ENCODE measurements at regions not wholly inside any gene's neighbourhood (a gene's known extent, or its start where the extent isn't known, plus 50 kb on each side); places are given as distances from the start of the nearest gene placed in this dataset.

GRCh38 chr1:189409774-189410173 is 1067.9 kb downstream of the BRINP3 start:
- no peak for DNase-seq (ENCODE audit: low spot score)

DNA sequence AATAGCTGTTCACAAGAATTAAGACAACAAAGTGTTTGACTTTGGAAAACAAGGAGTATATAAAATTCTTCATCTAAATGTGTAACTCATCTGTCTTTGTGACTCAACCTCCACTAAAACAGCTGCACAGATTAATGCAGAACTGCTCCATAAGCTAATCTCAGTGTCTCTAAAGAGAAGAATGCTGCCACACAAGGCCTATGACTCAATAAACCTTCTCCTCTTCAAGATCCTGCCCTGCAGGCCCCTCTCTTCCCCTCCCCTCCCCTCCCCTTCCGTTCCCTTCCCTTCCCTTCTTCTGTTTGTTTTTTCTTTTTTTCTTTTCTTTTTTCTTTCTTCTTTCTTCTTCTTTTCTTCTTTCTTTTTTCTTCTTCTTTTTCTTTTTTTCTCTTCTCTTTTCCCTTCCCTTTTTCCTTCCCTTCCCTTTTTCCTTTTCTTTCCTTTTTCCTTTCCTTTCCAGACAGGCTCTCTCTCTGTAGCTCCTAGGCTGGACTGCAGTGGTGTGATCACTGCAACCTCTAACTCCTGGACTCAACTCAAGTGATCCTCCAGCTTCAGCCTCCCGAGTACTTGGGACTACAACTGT is 1052.8 kb downstream of the BRINP3 start:
- no peak for DNase-seq (ENCODE audit: low spot score)

DNA sequence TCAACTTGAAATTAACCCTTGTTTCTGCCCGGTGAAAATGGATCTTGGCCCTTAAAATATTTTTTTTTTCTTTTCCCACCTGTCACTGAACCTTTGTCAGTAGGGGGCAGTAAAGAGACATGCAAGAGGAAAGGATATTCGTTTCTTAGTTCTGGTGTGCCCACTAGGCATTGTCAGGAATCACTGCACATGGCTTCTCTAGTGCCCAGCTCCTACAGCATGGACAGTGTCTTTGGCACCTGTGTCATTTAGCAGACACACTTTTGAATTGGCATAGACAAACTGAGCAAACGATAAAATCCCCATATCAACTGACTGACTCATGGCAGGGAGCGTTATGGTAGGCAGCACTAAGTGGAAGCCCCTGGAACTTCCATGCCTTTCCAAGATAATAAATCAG is 1048.1 kb downstream of the BRINP3 start:
- DNase-seq (ENCODE audit: low spot score): no peak

GRCh38 chr1:189431447-189431846 is 1046.2 kb downstream of the BRINP3 start:
- DNase-seq (ENCODE audit: low spot score): no peak

GRCh38 chr1:189432753-189433152 is 1044.9 kb downstream of the BRINP3 start:
- no peak for DNase-seq (ENCODE audit: low spot score)

DNA sequence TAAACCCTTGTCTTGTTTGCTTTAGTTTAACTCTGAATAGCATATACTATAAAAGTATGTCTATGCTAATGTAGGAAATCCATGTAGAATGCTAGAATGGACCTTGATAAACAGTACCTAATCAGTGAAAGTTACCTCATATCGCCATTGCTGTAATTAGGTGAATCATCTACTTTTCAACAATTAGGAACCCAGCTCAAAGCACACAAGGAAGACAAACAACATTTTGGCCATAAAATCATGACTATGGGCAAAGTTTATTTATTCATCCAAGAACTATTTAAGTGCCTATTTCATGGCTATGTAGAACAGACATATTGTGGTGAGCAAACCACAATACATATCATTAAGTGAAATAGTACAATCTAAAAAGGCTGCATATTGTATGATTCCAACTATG is 1043.2 kb downstream of the BRINP3 start:
- no peak for DNase-seq (ENCODE audit: low spot score)

- DNase-seq (ENCODE audit: low spot score): no peak
Observed at GRCh38 chr1:189435398-189435797, 1042.3 kb downstream of the BRINP3 start.

DNA sequence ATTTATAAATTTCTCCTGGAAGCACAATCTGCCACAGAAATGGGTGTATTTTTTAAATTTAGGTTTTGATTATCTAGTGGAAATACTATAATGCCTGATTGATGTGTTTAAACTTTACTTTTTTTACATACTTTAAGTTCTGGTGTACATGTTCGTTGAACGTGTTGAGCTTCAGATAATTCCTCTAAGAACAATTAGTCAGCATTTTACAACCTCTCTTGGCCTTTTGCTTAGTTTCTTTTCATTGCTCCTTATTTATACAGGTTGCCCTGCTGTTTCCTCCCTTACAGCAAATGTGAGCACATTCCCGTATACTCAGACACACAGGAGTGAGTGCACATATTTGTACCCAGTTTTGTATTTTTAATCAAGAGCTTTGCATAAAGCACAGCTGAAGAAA is 1038.9 kb downstream of the BRINP3 start:
- DNase-seq (ENCODE audit: low spot score): no peak

DNA sequence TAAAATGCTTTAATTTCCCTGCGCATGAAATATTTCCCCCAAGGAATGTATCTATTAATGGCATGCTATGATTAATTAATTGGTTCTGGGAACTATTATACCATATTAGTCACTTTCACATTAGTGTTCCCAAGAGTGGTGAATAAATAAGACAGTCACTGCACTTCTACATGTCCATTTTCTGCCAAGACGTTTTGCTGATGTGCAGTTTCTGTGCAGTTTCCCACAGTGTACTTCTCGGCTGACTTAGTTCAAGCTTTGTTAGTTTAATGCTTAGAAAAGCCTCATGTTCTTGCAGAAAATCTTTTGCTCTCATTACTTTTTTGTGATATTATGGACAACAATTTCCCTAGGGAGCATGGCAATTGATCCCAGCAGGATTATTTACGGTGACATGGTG is 1014.5 kb downstream of the BRINP3 start:
- no peak for DNase-seq (ENCODE audit: low spot score)

- DNase-seq (ENCODE audit: low spot score): no peak
Observed at GRCh38 chr1:189496768-189497167, 980.9 kb downstream of the BRINP3 start.

DNA sequence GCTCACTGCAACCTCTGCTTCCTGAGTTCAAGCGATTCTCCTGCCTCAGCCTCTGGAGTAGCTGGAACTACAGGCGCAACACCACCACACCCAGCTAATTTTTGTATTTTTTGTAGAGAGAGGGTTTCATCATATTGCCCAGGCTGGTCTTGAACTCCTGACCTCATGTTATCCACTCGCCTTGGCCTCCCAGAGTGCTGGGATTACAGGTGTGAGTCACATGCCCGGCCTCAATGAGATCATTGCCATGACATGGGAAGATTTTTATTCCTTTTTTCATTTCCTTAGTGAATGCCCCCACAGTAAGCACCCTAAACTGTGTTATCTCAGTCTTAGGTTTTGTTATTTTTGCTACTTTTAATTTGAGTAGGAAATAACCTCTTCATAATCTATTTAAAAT is 977.9 kb downstream of the BRINP3 start:
- DNase-seq (ENCODE audit: low spot score): no peak

- DNase-seq (ENCODE audit: low spot score): no peak
Observed at GRCh38 chr1:189500778-189501177, 976.9 kb downstream of the BRINP3 start.

DNA sequence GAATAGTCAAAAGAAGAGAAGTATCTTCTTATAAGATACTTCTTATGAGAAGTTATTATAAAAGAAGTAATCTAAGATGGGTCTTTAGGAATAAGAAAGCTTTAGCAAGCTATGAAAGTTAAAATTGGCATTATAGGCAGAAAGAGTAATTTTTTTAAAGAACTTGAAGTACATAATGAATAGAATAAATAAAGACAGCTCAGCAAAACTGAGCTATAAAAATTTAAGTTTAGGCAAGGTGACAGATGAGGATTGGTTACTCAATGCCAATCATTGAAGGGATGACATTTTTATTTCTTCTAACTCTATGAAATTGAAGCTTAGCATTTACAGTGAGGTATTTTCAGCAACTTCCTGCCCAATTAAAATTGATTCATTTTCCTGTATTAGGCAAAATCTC is 966.8 kb downstream of the BRINP3 start:
- DNase-seq (ENCODE audit: low spot score): no peak

DNA sequence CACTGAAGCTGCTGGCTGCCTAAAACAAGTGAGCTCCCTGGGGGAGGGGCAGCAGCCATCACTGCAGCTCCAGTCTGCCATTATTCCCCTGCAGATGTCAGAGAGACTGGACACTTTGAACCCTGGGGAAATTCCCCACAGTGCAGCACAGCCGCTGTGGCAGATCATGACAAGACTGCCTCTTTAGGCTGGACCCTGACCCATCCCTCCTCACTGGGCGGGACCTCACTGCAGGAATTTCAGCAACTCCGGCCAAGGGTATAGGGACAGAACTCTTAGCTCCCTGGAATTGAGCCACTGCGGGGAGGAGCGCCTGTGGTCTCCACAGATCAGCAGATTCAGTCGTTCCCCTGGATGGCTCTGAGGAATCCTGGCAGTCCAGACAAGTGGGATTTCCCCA is 964.6 kb downstream of the BRINP3 start:
- no peak for DNase-seq (ENCODE audit: low spot score)

DNA sequence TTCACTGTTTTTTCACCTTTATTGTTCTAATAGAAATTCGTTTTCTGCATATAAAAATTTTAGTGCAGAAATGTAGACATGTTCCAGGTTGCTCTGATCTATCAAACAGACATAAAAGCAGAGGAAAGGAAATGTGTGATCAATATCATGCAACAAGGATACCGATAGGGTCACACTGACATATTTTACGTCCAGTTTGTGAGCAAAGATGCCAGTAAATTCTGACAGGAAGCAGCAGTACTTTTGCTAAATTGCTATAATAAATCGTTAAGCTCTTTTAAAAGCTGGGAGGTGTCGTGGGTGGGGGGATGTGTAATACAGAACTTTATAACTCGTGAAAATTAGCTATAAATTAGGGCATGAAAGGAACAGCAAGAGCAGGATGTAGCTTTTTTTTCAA is 955.2 kb downstream of the BRINP3 start:
- no peak for DNase-seq (ENCODE audit: low spot score)

- no peak for DNase-seq (ENCODE audit: low spot score)
Observed at GRCh38 chr1:189524501-189524900, 953.2 kb downstream of the BRINP3 start.

- DNase-seq (ENCODE audit: low spot score): no peak
Observed at GRCh38 chr1:189530162-189530561, 947.5 kb downstream of the BRINP3 start.

DNA sequence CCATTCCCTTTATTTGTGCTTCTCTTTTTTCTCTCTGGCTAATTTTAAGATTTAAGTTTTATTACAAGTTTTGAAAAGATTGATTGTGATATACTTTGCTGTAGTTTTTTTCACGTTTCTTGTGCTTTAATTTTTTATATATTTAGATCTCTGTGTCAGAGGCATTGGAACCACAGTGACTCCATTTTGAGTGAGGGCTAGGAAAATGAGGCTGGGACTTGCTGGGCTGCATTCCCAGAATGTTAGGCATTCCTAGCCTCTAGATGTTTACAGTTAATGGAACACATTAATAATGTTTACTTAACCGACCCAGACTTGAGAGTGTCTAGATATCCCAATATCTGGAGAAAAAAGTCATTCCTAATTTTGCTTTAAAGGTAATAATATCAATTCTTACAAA is 939.4 kb downstream of the BRINP3 start:
- DNase-seq (ENCODE audit: low spot score): no peak

- no peak for DNase-seq (ENCODE audit: low spot score)
Observed at GRCh38 chr1:189550498-189550897, 927.2 kb downstream of the BRINP3 start.

GRCh38 chr1:189563784-189564183 is 913.9 kb downstream of the BRINP3 start:
- DNase-seq (ENCODE audit: low spot score): no peak

DNA sequence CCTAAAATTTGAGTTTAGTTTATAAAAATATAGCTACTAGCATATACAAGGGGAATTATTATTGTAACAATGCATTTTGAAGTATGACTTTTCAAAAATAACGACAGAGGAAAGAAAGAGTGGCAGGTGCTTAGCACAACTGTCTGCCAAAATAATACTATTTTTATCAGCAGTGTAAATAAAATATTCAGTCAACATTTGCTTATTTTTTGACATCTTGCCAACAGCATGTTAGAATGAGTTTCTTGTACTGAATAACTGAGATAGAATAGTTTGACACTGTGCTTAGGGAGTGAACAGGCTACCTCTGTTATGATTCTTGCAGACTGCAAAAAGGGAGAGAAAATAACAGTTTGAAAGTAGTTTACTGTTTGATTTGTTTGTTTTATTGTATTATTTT is 909.8 kb downstream of the BRINP3 start:
- no peak for DNase-seq (ENCODE audit: low spot score)

GRCh38 chr1:189596197-189596596 is 881.5 kb downstream of the BRINP3 start:
- DNase-seq (ENCODE audit: low spot score): no peak

GRCh38 chr1:189597083-189597482 is 880.6 kb downstream of the BRINP3 start:
- DNase-seq (ENCODE audit: low spot score): no peak

DNA sequence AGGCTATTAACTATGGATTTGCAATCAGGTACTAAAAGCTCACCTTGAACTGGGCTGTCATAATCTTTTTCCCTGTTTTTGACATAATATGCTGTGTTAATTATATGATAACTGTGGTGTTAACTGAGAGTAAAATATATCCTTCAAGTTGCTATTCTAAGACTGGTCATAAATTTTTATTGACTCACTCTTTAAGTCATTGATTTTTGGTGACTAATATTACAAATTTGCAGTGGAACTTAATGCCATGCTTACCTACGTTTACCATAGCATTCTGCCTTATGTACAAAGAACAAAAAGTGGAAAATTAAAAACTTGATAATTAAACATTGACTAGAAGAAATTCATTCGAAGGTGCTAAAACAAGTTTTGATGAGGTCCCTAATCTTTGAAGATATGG is 872.4 kb downstream of the BRINP3 start:
- DNase-seq (ENCODE audit: low spot score): no peak

Measured in mesenteric fat pad (tissue), 1 donor.